ENCODE measurements at regions not wholly inside any gene's neighbourhood (a gene's known extent, or its start where the extent isn't known, plus 50 kb on each side); places are given as distances from the start of the nearest gene placed in this dataset.

- Histone ChIP-seq H3K36me3 (ENCODE audit: control insufficient read depth, insufficient read depth, low read length) (no peaks in the 10 kb centered on the region), H3K9me3 (ENCODE audit: control insufficient read depth, low read length) (no peaks in the 10 kb centered on the region), H3K27me3 (replicated peaks; ENCODE audit: control insufficient read depth, insufficient read depth, low read length, poor library complexity, severe bottlenecking) (no peaks in the 10 kb centered on the region), H3K4me3 (ENCODE audit: insufficient read depth, low read depth, low read length, poor library complexity, severe bottlenecking) (no peak overlapping the region), H3K27ac (ENCODE audit: insufficient read depth, low read length, poor library complexity, severe bottlenecking) (no peak overlapping the region), H3K4me1 (ENCODE audit: control insufficient read depth, insufficient read depth, low read length, poor library complexity, severe bottlenecking) (no peaks in the 10 kb centered on the region)
- no peak for DNase-seq
These were observed 402.2 kb downstream of the PRDM2 start for GRCh38 chr1:14102180-14102579.

GRCh38 chr1:14103878-14104430, 404.0 kb downstream of the PRDM2 start:
- no peaks in the 10 kb centered on the region for H3K4me1 ChIP-seq (ENCODE audit: control insufficient read depth, insufficient read depth, low read length, poor library complexity, severe bottlenecking)
- no peaks in the 10 kb centered on the region for H3K36me3 ChIP-seq (ENCODE audit: control insufficient read depth, insufficient read depth, low read length)
- H3K27ac ChIP-seq (ENCODE audit: insufficient read depth, low read length, poor library complexity, severe bottlenecking) = no peak overlapping the region
- H3K9me3 ChIP-seq (ENCODE audit: control insufficient read depth, low read length) = no peaks in the 10 kb centered on the region
- no peaks in the 10 kb centered on the region for H3K27me3 ChIP-seq (replicated peaks; ENCODE audit: control insufficient read depth, insufficient read depth, low read length, poor library complexity, severe bottlenecking)
- DNase-seq = no peak
- no peak overlapping the region for H3K4me3 ChIP-seq (ENCODE audit: insufficient read depth, low read depth, low read length, poor library complexity, severe bottlenecking)

- H3K4me1 ChIP-seq (ENCODE audit: control insufficient read depth, insufficient read depth, low read length, poor library complexity, severe bottlenecking) = no peaks in the 10 kb centered on the region
- DNase-seq = no peak
- H3K4me3 ChIP-seq (ENCODE audit: insufficient read depth, low read depth, low read length, poor library complexity, severe bottlenecking) = no peak overlapping the region
- H3K27ac ChIP-seq (ENCODE audit: insufficient read depth, low read length, poor library complexity, severe bottlenecking) = no peak overlapping the region
- no peaks in the 10 kb centered on the region for H3K36me3 ChIP-seq (ENCODE audit: control insufficient read depth, insufficient read depth, low read length)
- no peaks in the 10 kb centered on the region for H3K27me3 ChIP-seq (replicated peaks; ENCODE audit: control insufficient read depth, insufficient read depth, low read length, poor library complexity, severe bottlenecking)
- no peaks in the 10 kb centered on the region for H3K9me3 ChIP-seq (ENCODE audit: control insufficient read depth, low read length)
These were observed 406.1 kb downstream of the PRDM2 start for GRCh38 chr1:14106126-14106525.

GRCh38 chr1:14106679-14107313, 406.8 kb downstream of the PRDM2 start:
- DNase-seq = no peak
- H3K27me3 ChIP-seq (replicated peaks; ENCODE audit: control insufficient read depth, insufficient read depth, low read length, poor library complexity, severe bottlenecking) = no peaks in the 10 kb centered on the region
- H3K36me3 ChIP-seq (ENCODE audit: control insufficient read depth, insufficient read depth, low read length) = no peaks in the 10 kb centered on the region
- H3K27ac ChIP-seq (ENCODE audit: insufficient read depth, low read length, poor library complexity, severe bottlenecking) = no peak overlapping the region
- no peaks in the 10 kb centered on the region for H3K4me1 ChIP-seq (ENCODE audit: control insufficient read depth, insufficient read depth, low read length, poor library complexity, severe bottlenecking)
- H3K4me3 ChIP-seq (ENCODE audit: insufficient read depth, low read depth, low read length, poor library complexity, severe bottlenecking) = no peak overlapping the region
- H3K9me3 ChIP-seq (ENCODE audit: control insufficient read depth, low read length) = no peaks in the 10 kb centered on the region

- DNase-seq = no peak
- no peak overlapping the region for H3K27ac ChIP-seq (ENCODE audit: insufficient read depth, low read length, poor library complexity, severe bottlenecking)
- no peaks in the 10 kb centered on the region for H3K36me3 ChIP-seq (ENCODE audit: control insufficient read depth, insufficient read depth, low read length)
- H3K27me3 ChIP-seq (replicated peaks; ENCODE audit: control insufficient read depth, insufficient read depth, low read length, poor library complexity, severe bottlenecking) = no peaks in the 10 kb centered on the region
- H3K4me1 ChIP-seq (ENCODE audit: control insufficient read depth, insufficient read depth, low read length, poor library complexity, severe bottlenecking) = no peaks in the 10 kb centered on the region
- no peak overlapping the region for H3K4me3 ChIP-seq (ENCODE audit: insufficient read depth, low read depth, low read length, poor library complexity, severe bottlenecking)
- H3K9me3 ChIP-seq (ENCODE audit: control insufficient read depth, low read length) = no peaks in the 10 kb centered on the region
These were observed 408.6 kb downstream of the PRDM2 start for GRCh38 chr1:14108356-14109275.

GRCh38 chr1:14109276-14109635, 409.3 kb downstream of the PRDM2 start:
- H3K9me3 ChIP-seq (ENCODE audit: control insufficient read depth, low read length) = no peaks in the 10 kb centered on the region
- H3K4me1 ChIP-seq (ENCODE audit: control insufficient read depth, insufficient read depth, low read length, poor library complexity, severe bottlenecking) = no peaks in the 10 kb centered on the region
- no peak for DNase-seq
- no peaks in the 10 kb centered on the region for H3K36me3 ChIP-seq (ENCODE audit: control insufficient read depth, insufficient read depth, low read length)
- H3K4me3 ChIP-seq (ENCODE audit: insufficient read depth, low read depth, low read length, poor library complexity, severe bottlenecking) = no peak overlapping the region
- no peak overlapping the region for H3K27ac ChIP-seq (ENCODE audit: insufficient read depth, low read length, poor library complexity, severe bottlenecking)
- H3K27me3 ChIP-seq (replicated peaks; ENCODE audit: control insufficient read depth, insufficient read depth, low read length, poor library complexity, severe bottlenecking) = no peaks in the 10 kb centered on the region

GRCh38 chr1:14110040-14110439, 410.1 kb downstream of the PRDM2 start:
- Histone ChIP-seq H3K27me3 (replicated peaks; ENCODE audit: control insufficient read depth, insufficient read depth, low read length, poor library complexity, severe bottlenecking) (no peaks in the 10 kb centered on the region), H3K27ac (ENCODE audit: insufficient read depth, low read length, poor library complexity, severe bottlenecking) (no peak overlapping the region), H3K4me3 (ENCODE audit: insufficient read depth, low read depth, low read length, poor library complexity, severe bottlenecking) (no peak overlapping the region), H3K9me3 (ENCODE audit: control insufficient read depth, low read length) (no peaks in the 10 kb centered on the region), H3K36me3 (ENCODE audit: control insufficient read depth, insufficient read depth, low read length) (no peaks in the 10 kb centered on the region), H3K4me1 (ENCODE audit: control insufficient read depth, insufficient read depth, low read length, poor library complexity, severe bottlenecking) (no peaks in the 10 kb centered on the region)
- no peak for DNase-seq

- Histone ChIP-seq H3K4me1 (ENCODE audit: control insufficient read depth, insufficient read depth, low read length, poor library complexity, severe bottlenecking) (no peaks in the 10 kb centered on the region), H3K9me3 (ENCODE audit: control insufficient read depth, low read length) (no peaks in the 10 kb centered on the region), H3K27ac (ENCODE audit: insufficient read depth, low read length, poor library complexity, severe bottlenecking) (no peak overlapping the region), H3K27me3 (replicated peaks; ENCODE audit: control insufficient read depth, insufficient read depth, low read length, poor library complexity, severe bottlenecking) (no peaks in the 10 kb centered on the region), H3K36me3 (ENCODE audit: control insufficient read depth, insufficient read depth, low read length) (no peaks in the 10 kb centered on the region), H3K4me3 (ENCODE audit: insufficient read depth, low read depth, low read length, poor library complexity, severe bottlenecking) (no peak overlapping the region)
- no peak for DNase-seq
These were observed 411.1 kb downstream of the PRDM2 start for GRCh38 chr1:14111121-14111520.

GRCh38 chr1:14112613-14113012, 412.6 kb downstream of the PRDM2 start:
- Histone ChIP-seq H3K36me3 (ENCODE audit: control insufficient read depth, insufficient read depth, low read length) (no peaks in the 10 kb centered on the region), H3K27ac (ENCODE audit: insufficient read depth, low read length, poor library complexity, severe bottlenecking) (no peak overlapping the region), H3K4me1 (ENCODE audit: control insufficient read depth, insufficient read depth, low read length, poor library complexity, severe bottlenecking) (no peaks in the 10 kb centered on the region), H3K27me3 (replicated peaks; ENCODE audit: control insufficient read depth, insufficient read depth, low read length, poor library complexity, severe bottlenecking) (no peaks in the 10 kb centered on the region), H3K4me3 (ENCODE audit: insufficient read depth, low read depth, low read length, poor library complexity, severe bottlenecking) (no peak overlapping the region), H3K9me3 (ENCODE audit: control insufficient read depth, low read length) (no peaks in the 10 kb centered on the region)
- DNase-seq = no peak

GRCh38 chr1:14113271-14113670, 413.3 kb downstream of the PRDM2 start:
- H3K4me1 ChIP-seq (ENCODE audit: control insufficient read depth, insufficient read depth, low read length, poor library complexity, severe bottlenecking) = no peaks in the 10 kb centered on the region
- H3K27ac ChIP-seq (ENCODE audit: insufficient read depth, low read length, poor library complexity, severe bottlenecking) = no peak overlapping the region
- no peaks in the 10 kb centered on the region for H3K9me3 ChIP-seq (ENCODE audit: control insufficient read depth, low read length)
- H3K4me3 ChIP-seq (ENCODE audit: insufficient read depth, low read depth, low read length, poor library complexity, severe bottlenecking) = no peak overlapping the region
- no peak for DNase-seq
- H3K36me3 ChIP-seq (ENCODE audit: control insufficient read depth, insufficient read depth, low read length) = no peaks in the 10 kb centered on the region
- no peaks in the 10 kb centered on the region for H3K27me3 ChIP-seq (replicated peaks; ENCODE audit: control insufficient read depth, insufficient read depth, low read length, poor library complexity, severe bottlenecking)
